ENCODE measurements at regions not wholly inside any gene's neighbourhood (a gene's known extent, or its start where the extent isn't known, plus 50 kb on each side); places are given as distances from the start of the nearest gene placed in this dataset.

GRCh38 chr2:88827821-88828220 lies 136.3 kb downstream of the RPIA start:
- no peak for DNase-seq (ENCODE audit: extremely low read depth, low read depth)
- TF ChIP-seq CTCF (IDR thresholded peaks at IDR 0.05; ENCODE audit: low read depth, low read length) = no peak

- TF ChIP-seq CTCF (IDR thresholded peaks at IDR 0.05; ENCODE audit: low read depth, low read length) = no peak
- DNase-seq (ENCODE audit: extremely low read depth, low read depth) = no peak
Measured at GRCh38 chr2:88828397-88829137, 137.1 kb downstream of the RPIA start.

DNA sequence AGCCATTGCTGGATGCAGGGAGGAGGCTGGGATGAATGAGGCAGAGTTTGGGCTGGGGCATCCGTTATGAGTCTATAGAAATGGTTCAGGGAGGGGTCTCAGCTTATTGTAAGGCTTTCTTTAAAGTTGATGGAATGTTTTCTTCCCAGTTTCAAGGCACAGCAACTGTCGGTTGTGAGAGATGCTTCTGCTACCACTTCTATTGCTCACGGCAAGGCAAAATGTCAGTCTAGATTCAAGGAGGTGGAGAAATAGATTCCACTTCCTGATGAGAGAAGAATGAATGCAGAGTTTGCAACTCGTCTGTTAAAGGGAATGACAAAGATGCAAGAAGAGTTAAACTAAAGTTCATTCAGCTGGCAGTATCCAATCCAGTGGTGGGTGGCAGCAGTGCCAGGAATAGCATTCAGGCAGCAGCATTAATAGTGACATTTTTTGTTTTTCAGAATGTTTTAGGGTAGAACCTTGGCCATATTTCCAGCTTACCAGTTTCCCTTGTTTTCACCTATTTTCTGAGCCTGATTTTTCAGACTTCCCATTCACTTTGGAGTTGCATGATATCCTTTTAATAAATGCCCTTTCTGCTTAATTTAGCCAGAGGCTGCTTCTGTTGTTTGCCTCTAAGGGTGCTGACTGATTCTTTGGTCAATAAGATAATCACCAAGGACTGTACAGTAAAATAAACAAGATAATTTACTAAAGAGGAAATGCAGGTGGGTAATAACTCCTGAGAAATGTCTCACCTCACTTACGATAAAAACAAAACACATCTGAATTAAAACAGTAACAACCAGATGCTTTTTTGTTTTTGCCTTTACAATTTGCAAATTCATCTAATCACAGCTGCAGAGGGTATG lies 138.4 kb downstream of the RPIA start:
- DNase-seq (ENCODE audit: extremely low read depth, low read depth) = no peak
- no peak for TF ChIP-seq CTCF (IDR thresholded peaks at IDR 0.05; ENCODE audit: low read depth, low read length)

DNA sequence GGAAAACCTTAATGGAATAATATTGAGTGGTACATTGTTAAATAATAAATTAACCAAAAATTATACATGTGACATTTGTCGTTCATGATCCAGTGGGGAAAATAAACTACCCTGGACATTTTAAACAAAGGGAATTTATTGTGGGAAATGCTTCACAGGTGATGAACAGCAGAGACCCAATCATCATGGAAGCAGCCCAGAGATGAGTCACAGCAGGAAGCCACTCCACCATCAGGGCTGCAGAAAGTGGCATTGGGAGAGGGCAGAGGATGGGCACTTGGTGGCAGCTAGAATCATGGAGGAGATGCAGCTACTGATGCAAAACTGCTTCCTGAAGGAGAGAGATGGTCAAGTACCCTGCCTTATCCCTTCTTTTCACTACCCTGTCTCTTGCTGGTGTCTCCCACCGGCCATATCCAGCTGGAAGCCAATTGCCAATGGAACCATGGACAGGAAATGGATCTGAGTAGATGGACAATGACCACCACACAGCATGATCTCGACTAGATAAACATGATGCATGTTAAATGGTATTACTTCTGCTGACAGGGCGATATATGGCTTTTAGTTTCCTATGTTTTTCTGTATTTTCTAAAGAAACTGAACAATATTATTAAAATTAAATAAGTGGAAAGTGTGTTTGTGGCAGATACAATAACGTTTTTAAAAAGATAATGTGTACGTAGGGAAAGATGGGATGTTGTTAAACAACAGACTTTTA lies 139.8 kb downstream of the RPIA start:
- no peak for TF ChIP-seq CTCF (IDR thresholded peaks at IDR 0.05; ENCODE audit: low read depth, low read length)
- no peak for DNase-seq (ENCODE audit: extremely low read depth, low read depth)

- no peak for DNase-seq (ENCODE audit: extremely low read depth, low read depth)
- TF ChIP-seq CTCF (IDR thresholded peaks at IDR 0.05; ENCODE audit: low read depth, low read length) = peak; percentile 51
Measured at GRCh38 chr2:88831792-88832248, 140.3 kb downstream of the RPIA start.

DNA sequence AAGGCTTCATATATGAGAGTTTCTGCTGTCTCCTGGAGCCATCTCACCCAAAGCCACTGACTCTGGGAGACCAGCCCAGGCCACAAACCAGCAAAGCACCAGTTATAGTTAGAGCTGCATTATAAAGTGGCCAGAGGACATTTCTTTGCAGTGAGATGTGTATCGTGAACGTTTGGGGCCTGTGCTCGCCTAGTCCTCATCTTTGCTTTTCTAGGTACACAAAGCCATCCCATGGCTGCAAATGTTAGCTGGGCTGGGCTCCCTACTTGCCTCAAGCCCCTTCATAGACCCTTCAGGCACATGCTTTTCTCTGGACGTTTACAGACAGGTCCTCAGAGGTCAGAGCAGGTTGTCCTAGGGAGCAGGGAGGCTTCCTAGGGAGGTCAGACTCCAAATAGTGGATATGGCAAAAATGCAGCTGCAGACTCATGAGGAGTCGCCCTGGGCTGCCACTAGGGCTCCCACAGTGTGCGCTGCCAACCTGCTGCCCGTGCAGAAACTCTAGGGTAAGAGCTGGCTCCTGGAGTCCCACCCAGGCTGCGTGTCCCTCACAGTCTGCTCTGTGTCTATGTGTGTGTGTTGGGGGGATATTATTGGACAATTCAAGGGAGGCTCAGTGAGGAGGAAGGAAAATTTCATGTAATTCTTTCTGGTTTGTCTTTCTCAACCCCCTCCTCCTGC lies 141.0 kb downstream of the RPIA start:
- no peak for TF ChIP-seq CTCF (IDR thresholded peaks at IDR 0.05; ENCODE audit: low read depth, low read length)
- no peak for DNase-seq (ENCODE audit: extremely low read depth, low read depth)
